ENCODE measurements at regions not wholly inside any gene's neighbourhood (a gene's known extent, or its start where the extent isn't known, plus 50 kb on each side); places are given as distances from the start of the nearest gene placed in this dataset.

DNA sequence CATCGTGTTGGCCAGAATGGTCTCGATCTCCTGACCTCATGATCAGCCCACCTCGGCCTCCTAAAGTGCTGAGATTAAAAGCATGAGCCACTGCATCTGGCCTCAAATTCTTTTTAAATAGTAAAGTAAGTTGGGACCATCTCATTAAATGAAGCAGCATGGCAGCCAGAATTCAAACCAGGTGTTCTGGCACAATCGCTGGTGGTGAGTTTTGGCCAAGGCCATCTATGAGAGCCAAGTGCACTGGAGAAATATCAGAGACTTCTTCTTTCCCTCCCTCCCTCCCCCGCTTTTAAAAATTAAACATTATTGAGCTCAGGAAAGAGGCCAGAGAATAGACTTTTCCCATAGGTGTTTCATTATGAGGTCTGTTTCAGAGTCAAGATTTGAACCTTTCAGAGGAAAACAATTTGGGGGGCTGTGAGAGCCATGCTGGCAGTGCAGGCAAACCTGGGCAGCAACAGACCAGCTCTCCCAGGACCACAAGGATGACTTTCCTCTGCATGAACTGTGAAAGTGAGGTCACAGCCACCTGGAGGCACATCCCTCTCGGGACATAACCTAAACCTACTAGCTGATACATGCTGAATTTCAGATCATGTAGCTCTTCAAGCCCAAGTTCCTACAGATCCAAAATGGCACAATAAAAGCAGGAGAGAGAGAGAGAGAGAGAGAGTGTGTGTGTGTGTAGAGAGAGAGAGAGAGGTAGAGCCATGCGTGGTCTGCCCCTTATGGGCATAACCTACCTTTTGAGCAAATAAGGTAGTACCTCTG lies 94.6 kb upstream of the DMRT1 start:
- Histone ChIP-seq H2AK5ac (ENCODE audit: low read depth, low read length) (no peak overlapping the region), H3K9me1 (ENCODE audit: insufficient read depth, low read length) (peaks cover 15% of the 10 kb centered on the region), H3K9ac (ENCODE audit: low read depth, low read length) (no peak overlapping the region), H3K27me3 (ENCODE audit: control insufficient read depth, insufficient read depth, low read length) (no peaks in the 10 kb centered on the region), H3K4me3 (ENCODE audit: insufficient read depth, low read depth, low read length) (no peak overlapping the region), H2BK20ac (ENCODE audit: low read depth, low read length) (no peak overlapping the region), H4K8ac (ENCODE audit: low read depth in 2 of 2, low read length in 2 of 2) (no peak overlapping the region; a peak in 1 of 4 replicates), H4K5ac (ENCODE audit: low read depth, low read length) (no peak overlapping the region), H3K4ac (ENCODE audit: low read depth, low read length) (no peak overlapping the region), H2BK120ac (ENCODE audit: low read depth, low read length) (no peak overlapping the region), H3K27ac (ENCODE audit: insufficient read depth, low read length) (no peak overlapping the region), H3K79me1 (ENCODE audit: low read depth in 1 of 2, low read length in 2 of 2) (peaks cover 0 to 41% of the 10 kb centered on the region in 2 experiments; a peak in 1 of 4 replicates), H3K14ac (replicated peaks; ENCODE audit: low read depth, low read length) (no peak overlapping the region), H2AFZ (replicated peaks; ENCODE audit: low read length, poor library complexity) (no peak overlapping the region), H4K91ac (ENCODE audit: insufficient read depth, low read depth, low read length) (no peak overlapping the region), H3K9me3 (ENCODE audit: control insufficient read depth, insufficient read depth, low read length) (no peaks in the 10 kb centered on the region), H2BK15ac (ENCODE audit: low read depth, low read length) (no peak overlapping the region), H4K20me1 (ENCODE audit: insufficient read depth, low read length) (no peaks in the 10 kb centered on the region), H3K36me3 (ENCODE audit: control insufficient read depth, insufficient read depth, low read length) (peaks cover 39% of the 10 kb centered on the region), H3K4me2 (ENCODE audit: low read depth, low read length) (no peak overlapping the region), H3K4me1 (ENCODE audit: control insufficient read depth, insufficient read depth, low read length) (peaks cover 16% of the 10 kb centered on the region), H2BK5ac (ENCODE audit: low read depth, low read length, poor library complexity, severe bottlenecking) (no peak overlapping the region), H3K56ac (ENCODE audit: extremely low read depth, insufficient read depth, low read length) (no peak overlapping the region), H3K18ac (ENCODE audit: low read depth, low read length) (no peak overlapping the region), H2AK9ac (replicated peaks; ENCODE audit: low read depth, low read length, poor library complexity) (no peak overlapping the region), H3K23ac (ENCODE audit: low read depth, low read length) (no peak overlapping the region)
- no TSS peak for BruUV-seq (replicated peaks)
- DNase-seq = no peak
- TF ChIP-seq MAFK (IDR thresholded peaks at IDR 0.05; ENCODE audit: low read depth, low read length) (no peak), MXI1 (IDR thresholded peaks at IDR 0.05; ENCODE audit: borderline replicate concordance, low read depth, low read length) (no peak), CEBPB (IDR thresholded peaks at IDR 0.05; ENCODE audit: low read depth, low read length) (no peak), NFE2L2 (IDR thresholded peaks at IDR 0.05; ENCODE audit: low read depth, low read length) (no peak), BHLHE40 (IDR thresholded peaks at IDR 0.05; ENCODE audit: low read depth, low read length) (no peak), MAZ (IDR thresholded peaks at IDR 0.05; ENCODE audit: borderline replicate concordance, low read depth, low read length) (no peak), FOS (IDR thresholded peaks at IDR 0.05; ENCODE audit: low read depth, low read length) (no peak), SMC3 (IDR thresholded peaks at IDR 0.05; ENCODE audit: low read depth, low read length) (no peak)
- TF ChIP-seq, protein P1, sequence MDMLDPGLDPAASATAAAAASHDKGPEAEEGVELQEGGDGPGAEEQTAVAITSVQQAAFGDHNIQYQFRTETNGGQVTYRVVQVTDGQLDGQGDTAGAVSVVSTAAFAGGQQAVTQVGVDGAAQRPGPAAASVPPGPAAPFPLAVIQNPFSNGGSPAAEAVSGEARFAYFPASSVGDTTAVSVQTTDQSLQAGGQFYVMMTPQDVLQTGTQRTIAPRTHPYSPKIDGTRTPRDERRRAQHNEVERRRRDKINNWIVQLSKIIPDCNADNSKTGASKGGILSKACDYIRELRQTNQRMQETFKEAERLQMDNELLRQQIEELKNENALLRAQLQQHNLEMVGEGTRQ (IDR thresholded peaks at IDR 0.05; ENCODE audit: low read depth, low read length) = no peak
- intact Hi-C loops (cut with micrococcal nuclease) (no loop called here), in situ Hi-C loops (cut with MboI; ENCODE audit: low sequenced_read_pairs) (no loop called here), dilution Hi-C loops (cut with HindIII; ENCODE audit: low sequenced_read_pairs, unreplicated experiment) (no loop called here)
- 100% methylated on average over 1 of the region's 7 CpGs; no CpG with 5 or more reads in 1 of the 2 experiments for WGBS, 2 experiments (ENCODE audit: extremely low coverage in 2 of 2, insufficient read length in 1 of 2)
- CTCF ChIA-PET = no interaction called here
- no peak for ATAC-seq (ENCODE audit: low read depth)
- POLR2A ChIA-PET (ENCODE audit: unreplicated experiment) = no interaction called here

Data from IMR-90 (cell line).